ENCODE measurements at regions not wholly inside any gene's neighbourhood (a gene's known extent, or its start where the extent isn't known, plus 50 kb on each side); places are given as distances from the start of the nearest gene placed in this dataset.
"Not testable (repeated sequence)": the region's sequence is repeated elsewhere in the genome, so short reads cannot be mapped to it uniquely, and the experiment has no call there.

GRCh38 chr10:4227586-4227985 is 442.6 kb upstream of the KLF6 start:
- no peak for TF ChIP-seq CTCF (IDR thresholded peaks at IDR 0.05; ENCODE audit: low read depth, low read length)
- DNase-seq (ENCODE audit: extremely low read depth, low read depth), result no peak

GRCh38 chr10:4226941-4227540 is 442.0 kb upstream of the KLF6 start:
- no peak for TF ChIP-seq CTCF (IDR thresholded peaks at IDR 0.05; ENCODE audit: low read depth, low read length)
- no peak for DNase-seq (ENCODE audit: extremely low read depth, low read depth)

GRCh38 chr10:4224178-4224577 is 439.2 kb upstream of the KLF6 start:
- DNase-seq (ENCODE audit: extremely low read depth, low read depth), result no peak
- TF ChIP-seq CTCF (IDR thresholded peaks at IDR 0.05; ENCODE audit: low read depth, low read length), result no peak

GRCh38 chr10:4221310-4221709 is 436.3 kb upstream of the KLF6 start:
- DNase-seq (ENCODE audit: extremely low read depth, low read depth), result not testable (repeated sequence)

- DNase-seq (ENCODE audit: extremely low read depth, low read depth), result no peak
- TF ChIP-seq CTCF (IDR thresholded peaks at IDR 0.05; ENCODE audit: low read depth, low read length), result no peak
Measured at GRCh38 chr10:4219901-4220300, 434.9 kb upstream of the KLF6 start.

GRCh38 chr10:4217653-4218052 is 432.6 kb upstream of the KLF6 start:
- TF ChIP-seq CTCF (IDR thresholded peaks at IDR 0.05; ENCODE audit: low read depth, low read length), result no peak
- no peak for DNase-seq (ENCODE audit: extremely low read depth, low read depth)

- no peak for TF ChIP-seq CTCF (IDR thresholded peaks at IDR 0.05; ENCODE audit: low read depth, low read length)
- DNase-seq (ENCODE audit: extremely low read depth, low read depth), result no peak
Measured at GRCh38 chr10:4217187-4217586, 432.2 kb upstream of the KLF6 start.

- no peak for TF ChIP-seq CTCF (IDR thresholded peaks at IDR 0.05; ENCODE audit: low read depth, low read length)
Measured at GRCh38 chr10:4216726-4217125, 431.7 kb upstream of the KLF6 start.

More at GRCh38 chr10:4216726-4217125, 431.7 kb upstream of the KLF6 start:
- DNase-seq (ENCODE audit: extremely low read depth, low read depth), result no peak

Data from AG09319 (cell line).